ENCODE measurements at regions not wholly inside any gene's neighbourhood (a gene's known extent, or its start where the extent isn't known, plus 50 kb on each side); places are given as distances from the start of the nearest gene placed in this dataset.

GRCh38 chr3:82055792-82056191, 294.3 kb upstream of the GBE1 start:
- DNase-seq (ENCODE audit: low read depth): no peak
- no peak overlapping the region for H3K4me3 ChIP-seq (ENCODE audit: low read depth, low read length)
- no peak for TF ChIP-seq CTCF (IDR thresholded peaks at IDR 0.05; ENCODE audit: low read depth, low read length, missing control alignments)

DNA sequence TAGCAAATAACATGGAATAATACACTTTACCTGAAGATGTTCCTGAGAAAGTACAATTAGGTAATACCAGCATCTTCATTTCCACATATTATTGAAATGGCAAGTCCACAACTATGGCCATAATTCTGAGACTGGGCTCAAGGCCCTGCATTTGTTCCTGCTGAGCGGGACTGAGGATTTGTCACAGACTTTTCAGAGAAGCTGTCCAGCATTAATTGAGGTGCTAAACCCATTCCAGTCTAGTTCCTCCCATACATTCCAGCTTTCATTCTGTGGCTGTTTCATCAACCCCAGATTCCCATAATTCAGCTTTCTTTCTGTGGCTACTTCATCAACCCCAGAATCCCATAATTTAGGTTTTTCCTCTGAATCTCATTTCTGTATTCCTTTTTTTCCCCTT, 293.4 kb upstream of the GBE1 start:
- no peak for TF ChIP-seq CTCF (IDR thresholded peaks at IDR 0.05; ENCODE audit: low read depth, low read length, missing control alignments)
- no peak overlapping the region for H3K4me3 ChIP-seq (ENCODE audit: low read depth, low read length)
- no peak for DNase-seq (ENCODE audit: low read depth)

DNA sequence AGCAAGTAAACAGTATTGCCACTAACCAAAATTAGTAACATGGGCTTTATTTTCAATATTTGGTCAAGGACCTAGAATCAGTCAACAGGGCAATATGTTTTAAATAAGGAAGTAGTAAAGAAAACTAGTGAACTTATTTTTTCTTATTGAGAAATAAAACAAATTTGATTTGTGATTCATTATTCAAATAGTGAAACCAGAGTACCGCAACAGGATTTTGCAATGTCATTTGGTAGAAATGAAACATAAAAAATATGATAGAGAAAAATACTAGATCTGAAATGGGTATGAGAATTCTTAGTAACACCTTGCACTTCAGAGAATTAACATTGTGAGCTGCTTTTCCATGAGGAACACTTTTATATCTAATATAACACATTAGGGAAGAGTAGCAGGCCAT, 291.8 kb upstream of the GBE1 start:
- no peak for TF ChIP-seq CTCF (IDR thresholded peaks at IDR 0.05; ENCODE audit: low read depth, low read length, missing control alignments)
- DNase-seq (ENCODE audit: low read depth): no peak
- no peak overlapping the region for H3K4me3 ChIP-seq (ENCODE audit: low read depth, low read length)

- no peak overlapping the region for H3K4me3 ChIP-seq (ENCODE audit: low read depth, low read length)
- TF ChIP-seq CTCF (IDR thresholded peaks at IDR 0.05; ENCODE audit: low read depth, low read length, missing control alignments): no peak
- DNase-seq (ENCODE audit: low read depth): no peak
Observed at GRCh38 chr3:82050382-82050781, 288.9 kb upstream of the GBE1 start.

DNA sequence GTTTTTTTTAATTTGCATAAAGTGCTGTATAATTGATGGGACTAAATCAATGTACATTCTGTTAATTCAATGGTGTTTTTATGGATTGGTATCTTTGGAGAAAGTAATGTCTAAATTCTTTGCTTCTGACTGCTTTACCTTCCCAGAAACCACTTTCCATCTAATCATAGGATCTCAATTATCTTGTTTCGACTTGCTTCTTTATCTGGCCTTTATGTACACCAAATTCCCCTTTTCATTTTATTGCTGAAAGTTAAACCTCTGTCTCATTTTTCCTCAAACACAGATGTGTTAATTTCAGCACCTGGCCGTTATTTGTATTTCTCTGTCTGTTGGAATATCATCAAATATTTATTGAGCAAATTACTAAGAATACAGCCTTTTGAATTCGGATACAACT, 287.3 kb upstream of the GBE1 start:
- no peak for TF ChIP-seq CTCF (IDR thresholded peaks at IDR 0.05; ENCODE audit: low read depth, low read length, missing control alignments)
- no peak overlapping the region for H3K4me3 ChIP-seq (ENCODE audit: low read depth, low read length)
- DNase-seq (ENCODE audit: low read depth): no peak

DNA sequence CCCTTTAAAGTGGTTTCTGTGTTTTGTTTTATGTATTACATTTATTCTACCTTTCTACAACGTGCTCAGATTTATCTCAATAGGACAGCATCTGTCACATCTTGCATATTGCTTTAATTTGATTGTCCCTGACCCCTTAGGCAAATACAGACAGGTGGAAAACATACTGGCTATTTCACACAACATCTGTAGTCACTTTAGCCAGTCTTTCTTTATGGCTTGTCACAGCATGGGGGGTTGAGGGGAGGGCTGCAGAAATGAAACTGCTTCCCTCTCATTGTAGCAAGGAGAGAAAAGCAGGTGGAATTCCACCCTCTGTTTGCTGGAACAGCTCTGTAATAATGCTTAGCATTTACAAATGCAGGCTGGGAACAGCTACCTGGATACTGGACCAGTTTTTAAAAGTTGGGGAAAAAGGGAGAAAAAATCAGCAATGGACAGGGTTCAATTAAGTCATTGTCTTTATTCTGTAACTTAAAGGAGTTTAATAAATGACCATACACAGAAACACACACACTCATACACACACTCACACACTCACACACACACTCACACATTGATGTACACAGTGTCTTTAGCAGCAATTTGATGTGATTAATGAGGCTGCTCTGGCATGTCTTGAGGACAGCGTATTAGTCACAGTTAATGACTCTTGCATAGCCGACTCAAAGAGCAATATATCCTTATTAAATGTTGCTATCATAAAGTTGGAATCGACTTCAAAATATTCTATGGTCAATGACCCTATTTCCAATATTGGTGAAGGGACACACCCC, 283.7 kb upstream of the GBE1 start:
- no peak for TF ChIP-seq CTCF (IDR thresholded peaks at IDR 0.05; ENCODE audit: low read depth, low read length, missing control alignments)
- no peak for DNase-seq (ENCODE audit: low read depth)
- no peak overlapping the region for H3K4me3 ChIP-seq (ENCODE audit: low read depth, low read length)

DNA sequence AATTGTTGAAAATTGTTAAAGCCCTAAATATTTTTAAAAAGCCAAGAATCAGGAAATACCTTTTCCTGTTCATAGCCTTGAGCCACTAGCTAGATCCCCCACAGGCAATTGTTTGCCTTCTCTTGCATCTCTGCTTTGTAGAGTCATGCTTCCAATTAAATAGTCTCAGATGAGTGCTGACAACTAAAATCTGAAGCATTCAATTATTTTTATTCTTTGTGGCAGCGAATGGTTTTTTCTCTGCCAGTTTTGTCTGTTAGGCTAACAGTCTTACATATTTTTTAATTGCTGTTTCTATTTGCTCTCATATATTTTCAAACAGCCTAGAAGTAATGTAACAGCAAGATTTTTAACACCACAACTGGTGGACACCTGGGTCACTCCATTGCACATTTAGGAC, 277.1 kb upstream of the GBE1 start:
- no peak for TF ChIP-seq CTCF (IDR thresholded peaks at IDR 0.05; ENCODE audit: low read depth, low read length, missing control alignments)
- no peak overlapping the region for H3K4me3 ChIP-seq (ENCODE audit: low read depth, low read length)
- DNase-seq (ENCODE audit: low read depth): no peak

Measured in GM12864 (cell line).